Fibroblast of lung (primary cell): ENCODE measurements at regions not wholly inside any gene's neighbourhood (a gene's known extent, or its start where the extent isn't known, plus 50 kb on each side); places are given as distances from the start of the nearest gene placed in this dataset.

Experiments
- DNase-seq, 2 donors: peaks; one replicate each; pipeline versions ENCODE4 v3.0.0 to v3.0.0-alpha.2; 2010; ENCODE audit warnings: low read depth in 2 of 2
- H2AFZ ChIP-seq: 2 replicates; pipeline ENCODE4 v1.5.1; 2012; ENCODE audit warnings: low read length, control low read depth, inconsistent platforms
- H3K27ac ChIP-seq: 2 replicates; pipeline ENCODE4 v1.5.1; 2011; ENCODE audit warnings: low read length, control low read depth; ENCODE audit not compliant: insufficient read depth
- H3K27me3 ChIP-seq: 2 replicates; pipeline ENCODE4 v1.5.1; 2011; ENCODE audit warnings: mild to moderate bottlenecking, low read length; ENCODE audit not compliant: control insufficient read depth, insufficient read depth
- H3K36me3 ChIP-seq: 2 replicates; pipeline ENCODE4 v1.5.1; 2011; ENCODE audit warnings: low read length; ENCODE audit not compliant: control insufficient read depth, insufficient read depth
- H3K4me1 ChIP-seq: 2 replicates; pipeline ENCODE4 v1.5.1; 2011; ENCODE audit warnings: low read length; ENCODE audit not compliant: control insufficient read depth, insufficient read depth; ENCODE audit errors: extremely low read depth
- H3K4me2 ChIP-seq: 2 replicates; pipeline ENCODE4 v1.5.1; 2011; ENCODE audit warnings: low read length, control low read depth; ENCODE audit not compliant: insufficient read depth; ENCODE audit errors: extremely low read depth
- H3K4me3 ChIP-seq, 4 experiments: fragments of 200-600 bp in 1 of 4; sonication (generic) in 1 of 4; replicated peaks in 1 of 4; 2 replicates each; pipeline ENCODE4 v1.5.1; 2011 to 2016; ENCODE audit warnings: low read length in 4 of 4, low read depth in 3 of 4, mild to moderate bottlenecking in 3 of 4, control low read depth in 2 of 4, inconsistent platforms in 1 of 4, mixed read lengths in 1 of 4; ENCODE audit not compliant: insufficient read depth in 1 of 4; ENCODE audit errors: control extremely low read depth in 1 of 4
- H3K79me2 ChIP-seq: 2 replicates; pipeline ENCODE4 v1.5.1; 2012; ENCODE audit warnings: mild to moderate bottlenecking, low read length, inconsistent platforms; ENCODE audit not compliant: control insufficient read depth, insufficient read depth
- H3K9ac ChIP-seq: 2 replicates; pipeline ENCODE4 v1.5.1; 2011; ENCODE audit warnings: mild to moderate bottlenecking, low read length, control low read depth; ENCODE audit not compliant: insufficient read depth
- H3K9me3 ChIP-seq: 2 replicates; pipeline ENCODE4 v1.5.1; 2012; ENCODE audit warnings: low read depth, low read length; ENCODE audit not compliant: control insufficient read depth, insufficient read depth
- H4K20me1 ChIP-seq: 2 replicates; pipeline ENCODE4 v1.5.1; 2011; ENCODE audit warnings: low read length; ENCODE audit not compliant: control insufficient read depth, insufficient read depth; ENCODE audit errors: extremely low read depth
- EZH2 ChIP-seq: IDR thresholded peaks from 2 replicates; pipeline ENCODE4 v1.5.1; 2012; ENCODE audit warnings: low read length, control low read depth, mild to moderate bottlenecking; ENCODE audit errors: missing control alignments
- TF ChIP-seq, protein P1 (sequence below), 2 donors: IDR thresholded peaks in 1 of 2; conservative IDR thresholded peaks in 1 of 2; 1 replicate in 1 of 2; 2 replicates in 1 of 2; pipeline ENCODE4 v1.5.1; 2011 to 2012; ENCODE audit warnings: low read length in 2 of 2, control low read depth in 1 of 2, inconsistent platforms in 1 of 2, low read depth in 1 of 2, mild to moderate bottlenecking in 1 of 2

DNA sequence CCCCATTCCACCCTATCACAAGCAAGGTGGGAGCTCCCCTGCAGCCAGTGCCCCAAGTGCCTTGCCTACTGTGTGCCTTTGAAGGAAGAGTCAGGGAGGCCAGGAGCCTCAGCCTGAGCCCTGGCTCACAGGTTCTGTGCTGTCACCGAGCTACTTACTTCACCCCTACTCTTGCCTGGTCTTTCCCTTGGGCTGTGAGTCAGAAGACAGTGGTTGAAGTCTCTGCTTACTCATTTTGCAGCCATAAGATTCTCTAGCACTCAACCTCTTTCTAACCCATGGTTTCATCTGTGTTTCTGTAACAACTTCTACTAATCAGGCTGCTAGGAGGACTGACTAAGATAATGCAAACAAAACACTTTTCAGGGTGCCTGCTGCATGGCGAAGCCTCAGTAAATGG, 114.5 kb downstream of the PLCE1 start:
- no peak for TF ChIP-seq EZH2
- TF ChIP-seq, protein P1, sequence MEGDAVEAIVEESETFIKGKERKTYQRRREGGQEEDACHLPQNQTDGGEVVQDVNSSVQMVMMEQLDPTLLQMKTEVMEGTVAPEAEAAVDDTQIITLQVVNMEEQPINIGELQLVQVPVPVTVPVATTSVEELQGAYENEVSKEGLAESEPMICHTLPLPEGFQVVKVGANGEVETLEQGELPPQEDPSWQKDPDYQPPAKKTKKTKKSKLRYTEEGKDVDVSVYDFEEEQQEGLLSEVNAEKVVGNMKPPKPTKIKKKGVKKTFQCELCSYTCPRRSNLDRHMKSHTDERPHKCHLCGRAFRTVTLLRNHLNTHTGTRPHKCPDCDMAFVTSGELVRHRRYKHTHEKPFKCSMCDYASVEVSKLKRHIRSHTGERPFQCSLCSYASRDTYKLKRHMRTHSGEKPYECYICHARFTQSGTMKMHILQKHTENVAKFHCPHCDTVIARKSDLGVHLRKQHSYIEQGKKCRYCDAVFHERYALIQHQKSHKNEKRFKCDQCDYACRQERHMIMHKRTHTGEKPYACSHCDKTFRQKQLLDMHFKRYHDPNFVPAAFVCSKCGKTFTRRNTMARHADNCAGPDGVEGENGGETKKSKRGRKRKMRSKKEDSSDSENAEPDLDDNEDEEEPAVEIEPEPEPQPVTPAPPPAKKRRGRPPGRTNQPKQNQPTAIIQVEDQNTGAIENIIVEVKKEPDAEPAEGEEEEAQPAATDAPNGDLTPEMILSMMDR (conservative IDR thresholded peaks at IDR 0.05 in 1 of 2, IDR thresholded peaks at IDR 0.05 in 1 of 2; ENCODE audit: low read depth in 1 of 2, low read length in 2 of 2): no peak
- peaks cover 13% of the 10 kb centered on the region for H3K4me1 ChIP-seq
- H3K4me3 ChIP-seq: no peak overlapping the region
- H3K27me3 ChIP-seq: no peaks in the 10 kb centered on the region
- H2AFZ ChIP-seq: no peak overlapping the region
- DNase-seq: peak; percentile 71 to 91
- H3K9me3 ChIP-seq: no peaks in the 10 kb centered on the region
- H3K4me2 ChIP-seq: no peak overlapping the region
- H3K9ac ChIP-seq: no peak overlapping the region
- H3K36me3 ChIP-seq: no peaks in the 10 kb centered on the region
- H3K27ac ChIP-seq: no peak overlapping the region
- H3K79me2 ChIP-seq: no peaks in the 10 kb centered on the region
- no peaks in the 10 kb centered on the region for H4K20me1 ChIP-seq

DNA sequence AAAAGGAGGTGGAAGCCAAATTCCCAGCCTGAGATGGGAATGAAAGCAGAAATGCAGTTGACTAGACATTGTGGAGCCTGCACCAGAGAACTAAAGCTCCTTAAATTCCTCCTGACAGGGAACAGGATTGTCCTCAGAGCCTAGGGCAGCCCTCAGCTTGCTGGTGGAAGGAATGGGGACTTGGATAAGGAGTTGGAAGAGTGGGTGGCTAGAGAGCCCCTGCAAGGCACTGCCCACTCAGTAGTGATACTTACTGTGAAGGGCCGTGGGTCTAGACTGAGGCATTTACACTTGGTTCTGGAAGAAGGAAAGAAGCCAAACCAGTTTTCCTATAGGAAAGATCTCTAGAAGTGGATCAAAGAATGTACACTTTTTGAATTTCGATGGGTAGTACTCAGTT, 117.6 kb downstream of the PLCE1 start:
- Histone ChIP-seq H4K20me1 (no peaks in the 10 kb centered on the region), H2AFZ (no peak overlapping the region), H3K4me3 (no peak overlapping the region), H3K79me2 (no peaks in the 10 kb centered on the region), H3K27ac (no peak overlapping the region), H3K4me2 (no peak overlapping the region), H3K9me3 (no peaks in the 10 kb centered on the region), H3K9ac (no peak overlapping the region), H3K36me3 (no peaks in the 10 kb centered on the region), H3K4me1 (peaks cover 6% of the 10 kb centered on the region), H3K27me3 (no peaks in the 10 kb centered on the region)
- no peak for DNase-seq
- TF ChIP-seq, protein P1 (conservative IDR thresholded peaks at IDR 0.05 in 1 of 2, IDR thresholded peaks at IDR 0.05 in 1 of 2; ENCODE audit: low read depth in 1 of 2, low read length in 2 of 2): no peak
- no peak for TF ChIP-seq EZH2

DNA sequence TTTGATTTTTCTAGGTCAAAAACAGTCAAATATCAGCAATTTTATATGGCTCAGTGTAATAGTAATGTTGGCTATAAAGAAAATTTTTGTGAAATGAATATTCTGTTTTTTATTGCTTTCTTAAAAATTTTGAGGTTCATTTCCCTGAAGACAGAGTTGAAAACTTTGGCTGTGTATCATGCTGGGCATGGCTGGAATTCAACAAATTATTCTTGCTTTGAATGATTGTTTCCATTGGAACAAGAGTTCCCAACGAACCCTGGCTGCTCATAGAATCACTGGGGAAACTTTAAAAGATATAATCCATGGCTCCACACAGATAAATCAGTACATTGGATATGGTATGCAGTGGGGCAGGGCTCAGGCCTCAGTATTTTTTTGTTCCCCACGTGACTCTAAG, 118.6 kb downstream of the PLCE1 start:
- Histone ChIP-seq H4K20me1 (no peaks in the 10 kb centered on the region), H3K27me3 (no peaks in the 10 kb centered on the region), H3K36me3 (no peaks in the 10 kb centered on the region), H3K4me1 (peaks cover 6% of the 10 kb centered on the region), H3K4me3 (no peak overlapping the region), H3K27ac (no peak overlapping the region), H2AFZ (no peak overlapping the region), H3K4me2 (no peak overlapping the region), H3K9ac (no peak overlapping the region), H3K9me3 (no peaks in the 10 kb centered on the region), H3K79me2 (no peaks in the 10 kb centered on the region)
- TF ChIP-seq, protein P1 (conservative IDR thresholded peaks at IDR 0.05 in 1 of 2, IDR thresholded peaks at IDR 0.05 in 1 of 2; ENCODE audit: low read depth in 1 of 2, low read length in 2 of 2): no peak
- no peak for DNase-seq
